DOHH2 (cell line): ENCODE measurements at regions not wholly inside any gene's neighbourhood (a gene's known extent, or its start where the extent isn't known, plus 50 kb on each side); places are given as distances from the start of the nearest gene placed in this dataset.

Experiments used
- EZH2phosphoT487 ChIP-seq: fragments of 200-600 bp; sonication (generic); IDR thresholded peaks from 2 replicates; pipeline ENCODE4 v1.6.1; 2017; ENCODE audit warnings: borderline replicate concordance, mild to moderate bottlenecking, antibody characterized with exemption, low read length, moderate library complexity, mixed read lengths
- TF ChIP-seq, protein P1 (sequence below): fragments of 200-600 bp; sonication (generic); IDR thresholded peaks from one replicate; pipeline ENCODE4 v1.5.1; 2014; ENCODE audit warnings: antibody characterized with exemption, mild to moderate bottlenecking, low read depth, low read length; ENCODE audit not compliant: poor library complexity, severe bottlenecking

DNA sequence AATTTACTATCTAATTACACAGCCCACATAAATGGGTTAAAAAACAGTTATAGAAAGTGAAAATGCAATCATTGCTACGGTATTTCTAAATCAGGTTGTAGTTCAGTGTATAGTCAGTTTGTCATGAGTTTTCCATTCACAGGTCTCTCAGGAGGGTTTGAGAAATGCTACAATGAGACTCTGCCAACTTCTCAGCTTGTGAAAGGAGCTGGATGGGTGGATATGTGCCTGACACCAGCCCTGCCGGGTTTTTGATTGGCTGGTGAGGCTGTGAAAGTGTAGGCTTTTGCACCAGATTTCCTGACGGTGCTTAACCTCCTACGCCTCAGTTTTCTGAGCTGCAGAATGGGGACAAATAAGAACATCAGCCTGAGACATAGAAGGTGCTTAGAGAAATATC lies 102.6 kb upstream of the SMIM21 start:
- TF ChIP-seq, protein P1, sequence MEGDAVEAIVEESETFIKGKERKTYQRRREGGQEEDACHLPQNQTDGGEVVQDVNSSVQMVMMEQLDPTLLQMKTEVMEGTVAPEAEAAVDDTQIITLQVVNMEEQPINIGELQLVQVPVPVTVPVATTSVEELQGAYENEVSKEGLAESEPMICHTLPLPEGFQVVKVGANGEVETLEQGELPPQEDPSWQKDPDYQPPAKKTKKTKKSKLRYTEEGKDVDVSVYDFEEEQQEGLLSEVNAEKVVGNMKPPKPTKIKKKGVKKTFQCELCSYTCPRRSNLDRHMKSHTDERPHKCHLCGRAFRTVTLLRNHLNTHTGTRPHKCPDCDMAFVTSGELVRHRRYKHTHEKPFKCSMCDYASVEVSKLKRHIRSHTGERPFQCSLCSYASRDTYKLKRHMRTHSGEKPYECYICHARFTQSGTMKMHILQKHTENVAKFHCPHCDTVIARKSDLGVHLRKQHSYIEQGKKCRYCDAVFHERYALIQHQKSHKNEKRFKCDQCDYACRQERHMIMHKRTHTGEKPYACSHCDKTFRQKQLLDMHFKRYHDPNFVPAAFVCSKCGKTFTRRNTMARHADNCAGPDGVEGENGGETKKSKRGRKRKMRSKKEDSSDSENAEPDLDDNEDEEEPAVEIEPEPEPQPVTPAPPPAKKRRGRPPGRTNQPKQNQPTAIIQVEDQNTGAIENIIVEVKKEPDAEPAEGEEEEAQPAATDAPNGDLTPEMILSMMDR: no peak
- no peak for TF ChIP-seq EZH2phosphoT487
